RPMI8226 (cell line): ENCODE measurements at regions not wholly inside any gene's neighbourhood (a gene's known extent, or its start where the extent isn't known, plus 50 kb on each side); places are given as distances from the start of the nearest gene placed in this dataset.
"Not testable (repeated sequence)": the region's sequence is repeated elsewhere in the genome, so short reads cannot be mapped to it uniquely, and the experiment has no call there.

Source experiments
- DNase-seq: peaks from one replicate; pipeline ENCODE4 v3.0.0-alpha.2; 2015

DNA sequence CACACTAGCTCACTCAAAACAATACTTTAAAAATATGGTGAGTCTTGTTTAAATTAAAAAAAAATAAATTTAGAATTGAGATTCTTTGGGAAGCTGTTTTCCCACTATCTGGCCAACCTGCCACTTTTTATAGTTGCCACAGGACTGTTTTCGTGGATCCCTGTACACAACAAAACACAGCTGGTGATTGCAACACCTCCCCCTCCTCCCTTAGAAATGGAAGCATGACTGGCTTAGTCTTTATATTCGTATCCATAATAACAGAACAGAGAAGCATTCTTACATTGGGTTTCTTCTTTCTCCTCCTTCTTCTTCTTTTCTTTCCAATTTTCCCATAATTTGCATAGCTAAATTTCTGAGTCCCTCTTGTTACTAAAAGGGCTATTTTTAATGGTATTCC, 79.5 kb upstream of the GJB6 start:
- no peak for DNase-seq

DNA sequence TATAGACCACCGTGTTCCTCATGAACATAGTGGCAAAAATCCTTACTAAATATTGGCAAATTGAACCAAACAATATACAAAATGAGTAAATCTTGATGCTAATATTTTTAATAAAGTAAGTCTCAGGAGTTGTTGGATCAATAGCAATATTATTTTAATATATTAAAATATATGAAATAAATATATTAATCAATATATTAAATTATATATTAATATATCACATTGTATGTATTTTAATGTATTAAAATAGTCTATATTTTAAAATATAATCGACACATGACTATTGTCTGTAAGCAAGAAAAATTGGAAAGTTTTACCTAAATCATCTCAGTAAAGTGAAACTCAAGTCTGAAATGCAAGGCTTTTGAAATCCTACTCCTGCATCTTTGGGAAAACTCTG, 78.9 kb upstream of the GJB6 start:
- DNase-seq: no peak

DNA sequence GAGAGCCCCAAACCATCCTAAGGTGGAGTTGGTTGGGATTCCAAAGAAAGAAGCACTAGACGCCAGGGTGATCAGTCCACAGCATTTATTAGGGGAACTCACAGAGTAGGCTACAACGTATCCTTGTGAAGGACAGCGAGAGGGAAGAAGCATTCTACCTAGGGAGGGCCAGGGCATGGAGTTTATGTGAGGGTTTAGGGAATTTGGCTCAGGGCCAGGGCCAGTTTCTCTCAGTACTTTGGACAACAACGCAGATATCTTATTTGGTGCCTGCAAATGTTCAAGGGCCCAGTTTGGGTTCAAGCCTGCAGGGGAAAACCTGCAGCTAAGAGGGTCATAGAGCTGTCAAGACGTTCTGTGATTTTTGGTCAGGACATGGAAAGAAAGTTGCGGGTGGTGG, 73.9 kb upstream of the GJB6 start:
- no peak for DNase-seq

DNA sequence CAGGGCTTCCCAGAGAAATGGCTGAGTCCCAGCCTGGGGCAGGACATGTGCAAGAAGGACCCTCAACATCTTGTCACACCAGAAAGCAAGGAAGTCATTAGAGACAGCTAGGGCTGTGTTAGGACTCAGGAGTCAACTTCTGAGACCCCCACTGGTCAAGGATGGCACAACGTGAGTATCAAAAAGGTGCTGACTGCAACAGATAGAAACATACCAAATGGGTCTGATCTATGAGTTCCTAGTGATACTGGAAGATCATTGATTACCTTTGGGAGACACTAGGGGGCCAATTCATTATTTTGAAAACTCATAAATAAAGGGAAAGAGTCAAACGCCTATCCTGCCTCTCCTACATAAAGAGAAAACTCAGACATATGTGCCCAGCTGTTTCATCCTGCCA, 73.5 kb upstream of the GJB6 start:
- DNase-seq: no peak

DNA sequence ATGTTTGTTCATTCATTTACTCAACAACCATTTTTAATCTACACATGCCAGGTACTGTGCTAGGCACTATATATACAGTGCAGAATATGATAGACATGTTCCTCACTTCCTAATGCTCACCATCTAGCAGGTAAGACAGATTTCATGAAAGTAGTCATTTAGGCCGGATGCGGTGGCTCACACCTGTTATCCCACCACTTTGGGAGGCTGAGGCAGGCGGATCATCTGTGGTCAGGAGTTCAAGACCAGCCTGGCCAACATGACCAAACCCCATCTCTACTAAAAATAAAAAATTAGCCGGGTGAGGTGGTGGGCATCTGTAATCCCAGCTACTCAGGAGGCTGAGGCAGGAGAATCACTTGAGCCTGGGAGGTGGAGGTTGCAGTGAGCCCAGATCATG, 71.9 kb upstream of the GJB6 start:
- DNase-seq: not testable (repeated sequence)

DNA sequence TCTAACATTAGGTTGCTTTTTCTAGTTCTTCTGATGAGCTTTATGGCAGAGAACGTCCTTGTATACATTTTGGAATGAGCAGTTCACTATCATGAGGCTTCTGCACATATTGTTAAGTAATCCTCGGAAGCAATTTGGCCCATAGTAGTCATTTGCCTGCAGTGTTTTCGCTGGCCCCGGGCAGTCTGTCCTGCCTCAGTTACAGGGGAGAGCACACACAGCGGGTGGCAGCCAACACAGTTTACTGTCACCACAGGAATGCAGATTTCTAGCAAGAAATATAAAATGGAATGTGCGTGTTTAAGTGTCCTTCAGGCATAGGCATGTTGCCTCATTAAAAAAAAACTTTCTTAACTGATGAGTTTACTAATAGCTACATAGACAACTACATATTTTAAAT, 71.5 kb upstream of the GJB6 start:
- no peak for DNase-seq

DNA sequence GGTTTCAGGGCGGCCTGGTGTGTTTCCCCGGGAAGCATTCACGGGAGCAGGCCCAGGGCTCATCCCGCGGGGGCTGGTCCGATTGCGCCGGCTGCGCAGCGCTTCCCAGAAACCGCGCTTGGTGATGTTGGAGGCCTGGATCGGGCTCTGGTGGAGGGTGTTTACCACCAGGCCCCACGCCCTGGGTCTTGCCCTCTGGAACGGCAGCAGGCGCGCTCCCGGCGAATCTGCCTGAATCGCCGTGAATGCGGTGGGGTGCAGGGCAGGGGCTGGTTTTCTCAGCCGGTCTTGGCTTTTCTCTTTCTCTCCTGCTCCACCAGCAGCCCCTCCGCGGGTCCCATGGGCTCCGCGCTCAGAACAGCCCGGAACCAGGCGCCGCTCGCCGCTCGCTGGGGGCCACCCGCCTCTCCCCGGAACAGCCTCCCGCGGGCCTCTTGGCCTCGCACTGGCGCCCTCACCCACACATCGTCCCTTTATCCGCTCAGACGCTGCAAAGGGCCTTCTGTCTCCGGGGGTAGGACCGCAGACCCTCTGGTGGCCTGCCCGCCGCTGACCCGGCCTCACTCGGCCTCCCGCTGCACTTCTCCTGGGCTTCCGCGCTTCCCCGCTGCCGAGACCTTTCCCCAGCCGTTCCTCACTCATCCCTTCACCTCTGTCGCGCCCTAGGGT, 69.4 kb upstream of the GJB6 start:
- no peak for DNase-seq

DNA sequence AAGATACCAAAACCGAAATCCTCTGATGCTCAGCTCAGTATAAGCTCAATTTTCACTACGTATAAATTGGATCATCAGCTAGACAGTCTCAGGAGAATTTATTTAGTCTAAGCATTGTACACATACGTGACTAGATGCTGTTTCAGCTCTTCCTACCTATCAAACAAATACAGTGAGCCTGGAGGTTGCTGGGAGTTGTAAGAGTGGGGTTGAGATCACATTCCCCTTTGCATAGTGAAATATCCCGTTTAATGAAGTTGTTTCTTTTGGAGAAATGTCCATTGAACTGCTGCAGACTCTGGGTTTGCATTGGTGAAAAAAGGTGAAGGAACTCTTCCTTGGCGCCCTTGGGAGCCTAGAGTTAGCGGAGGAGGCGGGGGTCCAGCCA, 68.9 kb upstream of the GJB6 start:
- no peak for DNase-seq

DNA sequence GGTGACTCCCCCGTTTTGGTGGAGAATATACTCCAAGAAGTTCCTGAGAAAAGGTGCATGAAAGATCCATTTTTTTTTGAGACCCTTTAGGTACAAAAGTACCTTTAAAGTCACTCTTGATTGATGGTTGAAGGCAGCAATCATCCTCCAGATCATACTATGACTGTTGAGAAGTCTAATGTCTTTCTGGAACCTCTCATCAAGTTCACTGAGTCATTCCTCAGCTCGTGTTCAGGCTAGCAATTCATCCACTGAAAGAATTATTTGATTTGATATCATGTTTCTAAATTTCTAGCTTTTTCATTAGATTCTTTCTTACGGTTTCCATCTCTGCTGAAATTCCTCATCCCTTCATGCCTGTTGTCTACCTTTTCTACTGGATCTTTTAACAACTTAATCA, 65.1 kb upstream of the GJB6 start:
- DNase-seq: no peak

DNA sequence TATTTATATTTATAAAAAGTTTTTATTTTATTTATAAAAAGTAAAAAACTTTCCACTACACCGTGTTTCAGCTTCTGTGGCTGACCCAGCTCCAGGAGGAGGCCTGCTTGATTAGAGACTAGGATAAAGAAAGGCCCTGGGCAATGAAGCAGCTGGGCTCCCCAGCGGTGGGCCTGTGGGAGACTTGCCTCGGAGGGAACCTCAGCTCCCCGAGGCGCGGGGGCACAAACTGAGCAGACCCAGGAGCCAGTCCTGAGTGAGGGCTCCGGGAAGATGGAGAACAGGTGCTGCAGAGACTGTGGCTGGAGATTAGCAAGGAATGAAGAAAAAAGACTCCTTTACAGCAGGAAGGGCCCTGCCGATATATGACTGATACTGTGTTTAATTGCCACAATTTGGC, 63.8 kb upstream of the GJB6 start:
- DNase-seq: no peak

DNA sequence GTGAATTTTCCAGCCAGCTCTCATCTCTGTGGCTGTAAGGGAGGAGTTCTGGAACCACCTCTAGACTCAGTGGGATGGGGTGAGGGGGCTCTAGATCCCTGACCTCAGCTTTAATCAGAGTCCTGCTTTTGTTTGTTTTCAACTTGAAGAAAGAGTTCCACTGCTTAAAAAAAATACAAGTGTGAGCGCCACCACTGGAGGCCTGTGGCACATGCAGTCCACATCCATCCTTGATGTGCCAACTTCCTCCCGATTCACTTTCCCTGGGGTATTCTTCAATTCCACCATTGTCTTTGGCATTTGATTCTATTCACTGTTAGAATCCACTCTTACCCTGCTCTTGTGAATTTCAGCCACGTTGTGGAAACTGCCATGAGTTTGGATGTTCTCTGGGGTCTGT, 62.4 kb upstream of the GJB6 start:
- no peak for DNase-seq

DNA sequence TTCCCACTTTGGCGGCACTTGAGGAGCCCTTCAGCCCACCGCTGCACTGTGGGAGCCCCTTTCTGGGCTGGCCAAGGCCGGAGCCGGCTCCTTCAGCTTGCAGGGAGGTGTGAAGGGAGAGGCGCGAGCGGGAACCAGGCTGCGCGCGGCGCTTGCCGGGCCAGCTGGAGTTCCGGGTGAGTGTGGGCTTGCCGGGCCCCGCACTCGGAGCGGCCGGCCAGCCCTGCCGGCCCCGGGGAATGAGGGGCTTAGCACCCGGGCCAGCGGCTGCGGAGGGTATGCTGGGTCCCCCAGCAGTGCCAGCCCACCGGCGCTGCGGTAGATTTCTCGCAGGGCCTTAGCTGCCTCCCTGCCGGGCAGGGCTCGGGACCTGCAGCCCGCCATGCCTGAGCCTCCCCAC, 60.2 kb upstream of the GJB6 start:
- not testable (repeated sequence) for DNase-seq

DNA sequence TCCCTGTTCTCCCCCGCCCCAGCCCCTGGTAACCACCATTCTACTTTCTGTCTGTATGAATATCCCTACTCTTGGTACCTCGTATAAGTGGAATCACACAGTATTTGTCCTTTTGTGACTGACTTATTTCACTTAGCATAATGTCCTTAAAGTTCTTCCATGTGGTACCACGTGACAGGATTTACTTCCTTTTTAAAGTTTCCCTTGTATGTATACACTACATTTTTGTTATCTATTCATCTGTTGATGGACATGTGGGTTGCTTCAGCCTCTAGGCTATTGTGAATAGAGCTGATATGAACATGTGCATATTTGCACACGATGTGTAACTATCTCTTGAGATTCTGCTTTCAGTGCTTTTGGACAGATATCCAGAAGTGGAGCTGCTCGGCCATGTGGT, 59.6 kb upstream of the GJB6 start:
- DNase-seq: no peak

DNA sequence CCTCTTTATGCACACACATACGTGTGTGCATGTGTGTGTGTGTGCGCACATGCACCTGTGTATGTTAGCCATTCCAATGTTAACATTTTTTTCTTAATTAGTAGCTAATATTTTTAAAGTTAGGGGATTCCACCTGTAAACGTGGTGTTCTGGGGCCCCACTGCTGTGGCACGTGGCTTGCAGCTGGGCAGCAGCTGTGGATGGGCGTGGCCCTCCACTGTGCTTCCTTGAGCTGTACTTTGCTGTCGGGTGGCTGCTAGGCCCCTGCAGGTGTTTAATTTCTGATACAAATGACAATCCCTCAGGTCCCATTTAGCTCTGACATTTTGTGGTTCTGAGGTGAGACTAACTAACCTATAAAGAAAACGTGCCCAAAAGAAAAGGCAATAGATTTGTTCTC, 58.9 kb upstream of the GJB6 start:
- peak; percentile 6 for DNase-seq

DNA sequence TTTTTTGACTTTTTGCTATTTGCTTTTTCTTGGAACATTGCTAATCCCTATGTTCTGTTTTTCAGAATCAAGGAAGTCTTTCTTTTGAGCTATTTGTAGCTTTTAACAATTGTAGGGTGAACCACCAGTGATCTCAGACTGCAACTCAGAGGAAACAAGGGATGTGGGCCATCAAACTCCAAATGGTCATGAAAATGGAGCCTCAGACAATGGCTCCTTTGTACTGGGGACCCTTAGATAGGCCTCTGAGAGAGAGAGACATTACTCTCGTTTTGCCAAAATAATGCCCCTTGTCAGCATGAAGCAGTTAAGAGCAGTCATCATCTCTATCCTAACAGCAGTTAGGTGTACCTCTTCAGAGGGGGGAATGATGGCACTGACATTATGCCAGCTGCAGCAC, 56.4 kb upstream of the GJB6 start:
- no peak for DNase-seq

DNA sequence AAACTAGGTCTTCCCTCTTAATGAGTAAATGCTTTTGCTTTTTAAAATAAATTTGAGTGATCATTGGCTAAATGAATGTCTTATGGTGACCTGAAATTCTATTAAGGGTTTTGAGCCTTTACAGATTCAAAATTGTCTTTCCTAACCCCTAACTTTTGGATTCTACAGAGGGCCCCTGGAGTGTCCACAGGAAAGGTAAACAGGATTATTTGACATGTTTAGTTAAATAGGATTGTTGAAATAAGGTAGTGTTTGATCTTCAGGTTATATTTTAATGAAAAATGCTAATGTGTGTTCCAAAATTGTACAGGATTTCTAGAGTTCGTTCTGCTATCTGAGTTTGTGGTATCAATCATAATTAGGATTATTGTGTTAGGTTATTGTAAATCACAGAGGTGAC, 55.9 kb upstream of the GJB6 start:
- no peak for DNase-seq

DNA sequence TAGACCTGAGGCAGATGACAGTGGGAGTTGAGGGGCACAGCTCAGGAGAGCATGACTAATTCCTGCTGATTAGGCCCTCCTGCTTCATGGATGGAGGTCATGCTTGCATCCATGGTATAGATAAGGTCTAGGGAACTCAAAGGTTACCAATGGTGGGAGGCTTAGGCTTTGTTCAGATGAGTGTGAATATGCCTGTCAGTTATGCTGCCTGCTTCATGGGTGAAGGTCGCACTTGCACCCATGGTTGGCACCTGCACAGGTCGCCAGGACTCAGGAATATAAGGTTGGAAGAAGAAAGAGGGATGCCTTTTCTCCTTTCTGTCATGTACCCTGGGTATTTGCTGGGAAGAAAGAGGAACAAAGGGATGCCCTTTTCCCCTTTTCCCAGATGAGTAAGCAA, 53.4 kb upstream of the GJB6 start:
- no peak for DNase-seq
